AG20443 (cell line): ENCODE measurements at regions not wholly inside any gene's neighbourhood (a gene's known extent, or its start where the extent isn't known, plus 50 kb on each side); places are given as distances from the start of the nearest gene placed in this dataset.
A peak's percentile ranks its signal among the peaks of the same experiment; 100 is the strongest.
"Not testable (repeated sequence)": the region's sequence is repeated elsewhere in the genome, so short reads cannot be mapped to it uniquely, and the experiment has no call there.

Experiments
- DNase-seq: peaks from one replicate; pipeline ENCODE4 v3.0.0; 2012; ENCODE audit warnings: low spot score, mixed read lengths

DNA sequence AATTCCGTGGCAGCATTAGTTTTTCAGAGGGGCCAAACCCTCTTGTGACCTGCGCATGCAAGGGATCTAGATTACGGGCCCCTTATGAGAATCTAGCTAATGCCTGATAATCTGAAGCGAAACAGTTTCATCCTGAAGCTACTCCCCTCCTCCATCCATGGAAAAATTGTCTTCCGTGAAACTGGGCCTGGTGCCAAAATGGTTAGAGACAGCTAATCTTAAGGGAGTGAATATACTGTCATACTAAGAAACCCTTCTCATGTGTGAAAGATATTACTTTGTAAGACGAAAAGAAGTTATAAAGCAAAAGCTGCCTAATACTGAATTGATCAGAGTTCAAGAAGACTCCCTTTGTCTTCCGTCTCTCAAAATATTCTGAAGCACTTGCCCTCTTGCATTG, 166.3 kb downstream of the DUSP10 start:
- no peak for DNase-seq

DNA sequence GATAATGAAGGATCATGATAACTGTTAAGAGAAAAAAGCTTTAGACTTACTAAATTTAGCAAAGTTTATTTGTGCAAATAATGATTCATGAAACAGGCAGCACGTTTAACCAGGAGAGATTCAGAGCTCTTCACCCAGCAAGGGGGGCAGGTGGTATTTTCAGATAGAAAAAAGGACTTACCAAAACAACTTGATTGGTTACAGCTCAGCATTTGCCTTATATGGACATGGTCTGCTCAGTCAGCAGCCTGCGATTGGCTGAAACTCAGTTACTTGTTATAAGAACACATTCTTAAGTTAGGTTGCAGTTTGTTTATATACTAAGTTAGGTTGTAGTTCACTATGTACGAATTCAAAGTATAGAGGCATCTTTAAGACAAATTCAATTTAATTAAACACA, 165.6 kb downstream of the DUSP10 start:
- no peak for DNase-seq

DNA sequence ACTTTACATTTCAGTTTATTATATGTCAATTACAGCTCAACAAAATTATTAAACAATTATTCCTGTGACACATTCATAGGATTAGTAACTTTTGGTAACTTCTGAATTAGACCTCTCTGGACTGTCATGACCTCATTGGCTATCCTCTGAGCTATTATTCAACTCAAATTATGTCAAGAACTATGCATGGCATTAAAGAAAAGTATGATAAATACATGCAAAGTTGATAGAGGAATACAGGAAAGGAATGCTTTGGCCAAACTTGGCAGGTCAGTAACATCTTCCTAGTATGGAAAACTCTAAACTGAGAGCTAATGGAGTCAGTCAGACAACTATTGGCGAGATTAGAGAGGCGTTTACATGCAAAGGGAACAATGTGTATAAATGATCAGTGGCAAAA, 158.4 kb downstream of the DUSP10 start:
- DNase-seq, result no peak

DNA sequence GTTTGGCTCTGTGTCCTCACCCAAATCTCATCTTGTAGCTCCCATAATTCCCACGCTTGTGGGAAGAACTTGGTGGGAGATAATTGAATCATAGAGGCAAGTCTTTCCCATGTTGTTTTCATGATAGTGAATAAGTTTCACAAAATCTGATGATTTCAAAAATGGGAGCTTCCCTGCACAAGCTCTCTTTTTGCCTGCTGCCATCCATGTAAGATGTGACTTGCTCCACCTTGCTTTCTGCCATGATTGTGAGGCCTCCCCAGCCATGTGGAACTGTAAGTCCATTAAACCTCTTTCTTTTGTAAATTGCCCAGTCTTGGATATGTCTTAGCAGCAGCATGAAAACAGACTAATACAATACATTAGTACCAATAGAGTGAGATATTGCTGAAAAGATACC, 154.9 kb downstream of the DUSP10 start:
- DNase-seq, result not testable (repeated sequence)

DNA sequence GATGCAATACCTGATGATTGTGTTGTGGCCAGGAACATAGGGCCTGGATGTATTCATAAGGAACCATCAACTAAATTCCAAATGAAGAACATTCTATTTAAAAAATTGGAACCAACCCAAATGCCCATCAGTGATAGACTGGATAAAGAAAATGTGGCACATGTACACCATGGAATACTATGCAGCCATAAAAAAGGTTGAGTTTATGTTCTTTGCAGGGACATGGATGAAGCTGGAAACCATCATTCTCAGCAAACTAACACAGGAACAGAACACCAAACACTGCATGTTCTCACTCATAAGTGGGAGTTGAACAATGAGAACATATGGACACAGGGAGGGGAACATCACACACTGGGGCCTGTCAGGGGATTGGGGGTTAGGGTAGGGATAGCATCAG, 150.6 kb downstream of the DUSP10 start:
- not testable (repeated sequence) for DNase-seq

DNA sequence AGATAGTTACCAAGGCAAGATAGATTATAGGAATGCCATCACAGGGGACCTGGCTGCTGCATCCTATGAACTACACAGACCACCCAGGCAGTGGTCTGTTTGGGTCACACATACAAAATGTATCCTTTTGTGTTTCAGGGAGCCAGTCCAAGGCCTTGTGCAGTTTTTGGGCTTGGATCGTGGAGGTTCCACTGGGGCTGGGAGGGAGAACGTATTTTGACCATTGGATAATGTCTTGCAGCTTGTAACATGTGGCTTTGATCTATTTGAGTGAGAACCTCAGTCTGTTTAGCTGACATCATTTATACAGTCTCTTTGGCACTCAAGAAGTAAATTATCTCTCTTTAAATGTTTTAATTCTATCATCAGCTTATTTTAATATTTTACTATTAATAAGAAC, 147.3 kb downstream of the DUSP10 start:
- DNase-seq, result no peak

DNA sequence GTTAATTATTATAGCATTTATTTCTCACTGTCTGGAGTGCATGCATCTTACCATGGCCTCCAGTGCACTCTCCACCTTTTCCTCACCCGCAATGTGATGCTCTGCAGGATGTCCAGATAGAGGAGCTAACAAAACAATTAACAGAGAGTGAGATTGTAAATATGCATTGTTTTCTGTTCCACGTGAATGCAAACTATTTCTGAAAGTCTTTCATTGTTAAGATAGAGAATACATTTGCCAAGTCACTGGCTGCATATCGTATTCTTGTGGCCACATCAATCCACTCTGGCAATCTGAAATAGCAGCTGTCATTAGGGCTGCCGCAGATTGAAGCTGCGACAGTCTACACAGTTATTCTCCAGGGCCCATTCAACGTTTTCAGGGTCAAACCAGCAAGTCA, 143.8 kb downstream of the DUSP10 start:
- DNase-seq, result no peak

DNA sequence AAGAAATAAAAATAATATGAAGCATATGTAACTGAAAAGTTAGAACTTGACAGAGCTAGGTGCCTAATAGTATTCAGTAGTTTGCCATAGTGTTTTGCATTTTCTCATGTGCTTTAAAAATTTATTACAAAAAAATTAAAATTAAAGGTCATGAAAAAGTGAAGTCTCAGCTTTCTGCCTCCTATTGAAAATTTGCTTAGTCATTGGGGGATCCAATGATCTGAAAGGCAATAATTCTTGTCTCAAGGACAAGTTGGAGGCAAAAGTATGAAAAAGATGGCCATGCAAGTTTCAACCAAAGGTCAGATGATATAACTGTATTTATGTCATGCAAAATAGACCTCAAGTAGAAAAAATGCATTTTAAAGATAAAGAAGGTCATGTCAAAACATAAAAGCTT, 140.7 kb downstream of the DUSP10 start:
- no peak for DNase-seq

DNA sequence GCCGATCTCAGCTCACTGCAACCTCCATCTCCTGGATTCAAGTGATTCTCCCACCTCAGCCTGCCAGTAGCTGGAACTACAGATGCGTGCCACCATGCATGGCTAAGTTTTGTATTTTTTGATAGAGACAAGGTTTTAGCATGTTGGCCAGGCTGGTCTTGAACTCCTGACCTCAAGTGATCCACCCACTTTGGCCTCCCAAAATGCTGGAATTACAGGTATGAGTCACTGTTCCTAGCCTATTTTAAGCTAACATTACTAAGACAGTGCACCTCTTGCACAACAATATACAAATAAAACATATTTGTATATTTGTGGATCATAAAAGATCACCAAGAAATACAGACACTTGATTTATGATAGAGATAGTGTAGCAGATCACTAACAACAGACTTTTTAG, 139.1 kb downstream of the DUSP10 start:
- no peak for DNase-seq

DNA sequence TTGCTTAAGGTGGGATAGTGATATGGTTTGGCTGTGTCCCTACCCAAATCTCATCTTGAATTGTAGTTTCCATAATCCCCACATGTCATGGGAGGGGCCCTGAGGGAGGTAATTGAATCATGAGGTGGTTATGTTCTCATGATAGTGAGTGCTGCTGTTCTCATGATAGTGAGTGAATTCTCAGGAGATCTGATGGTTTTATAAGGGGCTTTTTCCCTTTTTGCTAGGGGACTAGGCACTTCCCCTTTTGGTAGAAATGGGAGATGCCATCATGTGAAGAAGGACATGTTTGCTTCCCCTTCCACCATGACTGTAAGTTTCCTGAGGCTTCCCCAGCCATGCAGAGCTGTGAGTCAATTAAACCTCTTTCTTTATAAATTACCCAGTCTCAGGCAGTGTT, 137.5 kb downstream of the DUSP10 start:
- not testable (repeated sequence) for DNase-seq

DNA sequence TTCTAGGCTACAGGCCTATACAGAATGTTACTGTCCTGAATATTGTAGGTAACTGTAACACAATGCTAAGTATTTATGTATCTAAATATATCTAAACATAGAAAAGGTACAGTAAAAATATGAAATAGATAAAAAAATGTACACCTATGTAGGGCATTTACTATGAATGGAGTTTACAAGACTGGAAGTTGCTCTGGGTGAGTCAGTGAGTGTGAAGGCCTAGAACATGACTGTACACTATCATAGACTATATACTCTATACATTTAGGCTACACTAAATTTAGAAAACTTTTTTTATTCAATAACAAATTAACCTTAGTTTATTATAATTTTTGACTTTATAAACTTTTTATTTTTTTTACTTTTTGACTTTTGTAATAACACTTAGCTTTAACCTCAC, 136.9 kb downstream of the DUSP10 start:
- no peak for DNase-seq

DNA sequence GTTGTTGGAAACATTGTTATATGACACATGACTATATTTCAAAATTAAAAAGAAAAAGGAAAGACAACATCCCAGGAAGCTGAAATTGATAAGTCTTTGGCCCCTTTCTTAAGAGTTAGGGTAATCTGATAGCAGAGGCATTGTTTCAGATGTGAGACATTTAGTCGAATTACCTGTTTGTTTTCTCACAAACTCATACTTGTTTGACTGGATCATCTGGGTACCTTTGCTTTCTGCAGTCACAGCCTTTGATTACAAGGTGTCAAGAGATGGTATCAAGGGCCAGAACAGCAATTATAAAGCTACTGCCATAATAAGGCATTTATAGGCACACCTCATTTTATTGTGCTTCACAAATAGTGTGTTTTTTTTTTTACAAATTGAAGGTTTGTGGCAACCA, 136.3 kb downstream of the DUSP10 start:
- DNase-seq, result no peak

DNA sequence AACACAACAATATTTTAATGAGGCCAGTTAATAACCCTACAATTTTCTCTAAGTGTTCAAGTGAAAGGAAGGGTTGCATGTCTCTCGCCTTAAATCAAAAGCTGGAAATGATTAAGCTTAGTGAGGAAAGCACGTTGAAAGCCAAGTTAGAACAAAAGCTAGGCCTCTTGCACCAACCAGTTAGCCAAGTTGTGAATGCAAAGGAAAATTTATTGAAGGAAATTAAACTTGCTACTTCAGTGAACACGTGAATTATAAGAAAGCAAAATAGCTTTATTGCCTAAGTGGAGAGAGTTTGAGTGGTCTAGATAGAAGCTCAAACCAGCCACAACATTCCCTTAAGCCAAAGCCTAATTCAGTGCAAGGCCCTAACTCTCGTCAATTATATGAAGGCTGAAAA, 135.6 kb downstream of the DUSP10 start:
- DNase-seq, result no peak

DNA sequence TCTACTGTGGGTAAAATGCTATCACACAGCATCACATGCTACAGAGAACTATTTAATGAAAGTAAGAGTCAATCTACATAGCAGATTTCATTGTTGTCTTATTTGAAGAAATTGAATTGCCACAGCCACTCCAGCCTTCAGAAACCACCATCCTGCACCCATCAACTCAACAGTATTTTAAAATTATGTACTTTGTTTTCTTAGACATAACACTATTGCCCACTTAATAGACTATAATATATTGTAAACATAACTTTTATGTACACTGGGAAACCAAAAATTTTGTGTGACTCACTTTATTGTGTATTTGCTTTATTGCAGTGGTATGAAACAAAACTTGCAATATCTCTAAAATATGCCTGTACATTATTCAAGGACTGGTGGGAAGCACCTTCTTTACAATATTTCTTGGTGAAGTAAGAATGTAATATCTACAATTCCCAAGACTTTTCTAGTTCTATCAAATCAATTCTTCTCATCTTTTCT, 133.0 kb downstream of the DUSP10 start:
- no peak for DNase-seq

DNA sequence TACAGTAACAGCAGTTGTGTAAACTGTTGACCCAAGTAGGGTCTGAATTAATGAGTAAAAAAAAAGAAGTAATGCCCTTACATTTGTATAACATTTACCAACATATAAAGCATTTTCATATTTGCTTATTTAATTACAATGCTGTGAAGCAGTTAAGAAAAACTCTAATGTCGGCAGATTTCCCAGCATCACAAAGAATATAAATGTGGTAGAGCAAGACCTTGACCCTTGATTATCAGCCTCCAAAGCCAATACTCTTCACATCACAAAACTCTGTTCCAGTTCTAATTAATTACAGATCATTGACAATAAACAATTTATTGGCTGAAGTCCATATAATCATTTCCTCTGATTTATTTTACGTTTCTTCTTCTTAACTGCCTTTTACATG, 130.2 kb downstream of the DUSP10 start:
- DNase-seq, result no peak

DNA sequence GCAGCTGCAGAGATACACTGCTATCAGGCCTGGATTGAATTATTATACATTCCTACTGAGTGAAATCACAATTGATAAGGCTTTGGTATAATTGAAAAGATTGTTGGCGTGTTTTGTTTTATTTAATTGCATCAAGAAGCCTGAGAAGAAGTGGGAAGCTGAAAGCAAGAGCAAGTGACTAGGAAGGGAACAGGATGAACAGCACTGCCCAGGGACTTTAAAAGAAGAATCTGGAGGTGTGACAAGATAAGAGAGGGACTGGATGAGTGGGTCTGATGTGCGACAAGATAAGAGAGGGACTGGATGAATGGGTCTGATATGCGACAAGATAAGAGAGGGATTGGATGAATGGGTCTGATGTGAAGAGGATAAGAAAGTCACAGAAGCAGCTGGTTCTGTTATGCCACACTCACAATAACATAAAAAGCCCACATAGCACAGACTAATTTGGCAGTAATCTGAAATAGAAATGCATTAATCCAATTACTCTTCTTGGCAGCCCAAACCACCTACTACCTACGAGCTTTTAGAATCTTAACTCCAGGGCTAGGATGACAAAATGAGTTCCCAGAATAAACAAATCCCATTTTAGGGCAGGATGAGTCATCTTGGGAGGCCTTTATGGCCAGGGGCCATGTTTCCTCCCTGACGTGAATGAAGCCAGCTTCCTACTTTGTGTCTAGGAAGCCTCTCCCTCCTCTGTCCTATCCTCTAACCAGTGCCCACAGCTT, 129.7 kb downstream of the DUSP10 start:
- DNase-seq, result peak; percentile 90

DNA sequence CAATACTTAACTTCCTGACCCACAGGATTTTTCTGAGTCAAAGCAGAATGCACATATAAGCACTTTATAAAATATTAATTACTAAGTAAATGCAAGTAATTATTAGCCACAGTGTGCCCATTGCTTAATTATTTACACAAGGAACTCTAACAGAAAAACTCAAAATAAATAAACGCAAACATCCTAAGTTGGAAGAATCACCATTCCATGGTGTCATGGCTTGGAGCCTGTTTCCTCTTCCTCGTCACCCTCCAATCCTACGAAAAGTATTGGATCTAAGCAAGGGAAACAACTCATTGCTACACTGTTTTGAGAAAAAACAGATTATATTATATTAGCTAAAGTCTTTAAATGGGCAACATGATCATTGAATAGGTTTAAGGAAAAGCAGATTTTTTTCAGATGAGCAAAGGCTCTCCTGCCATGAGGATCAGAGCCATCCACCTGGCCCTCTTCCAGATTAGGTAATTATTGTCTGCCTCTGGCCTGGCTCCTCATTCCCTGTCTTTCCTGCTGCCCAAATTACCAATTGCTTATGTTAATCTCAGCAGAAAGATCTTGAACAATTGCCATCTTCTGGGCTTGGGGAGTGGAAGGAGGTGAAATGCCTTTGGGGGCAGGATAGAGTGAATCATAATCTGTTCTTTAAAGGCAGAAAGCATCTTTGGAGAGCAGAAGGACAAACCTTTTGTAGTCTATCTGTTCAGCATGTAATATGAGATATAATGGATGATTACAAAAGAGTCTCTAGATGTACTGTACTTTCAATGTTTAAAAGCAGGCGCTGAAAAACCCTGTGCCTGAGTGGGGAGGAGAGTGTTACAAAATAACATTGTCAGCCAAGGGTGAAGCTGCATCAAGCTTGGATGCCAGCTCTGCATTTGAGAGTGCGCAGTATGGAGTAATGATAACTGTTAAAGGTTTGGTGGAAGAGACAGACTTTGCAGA, 121.2 kb downstream of the DUSP10 start:
- peak; percentile 25 for DNase-seq

DNA sequence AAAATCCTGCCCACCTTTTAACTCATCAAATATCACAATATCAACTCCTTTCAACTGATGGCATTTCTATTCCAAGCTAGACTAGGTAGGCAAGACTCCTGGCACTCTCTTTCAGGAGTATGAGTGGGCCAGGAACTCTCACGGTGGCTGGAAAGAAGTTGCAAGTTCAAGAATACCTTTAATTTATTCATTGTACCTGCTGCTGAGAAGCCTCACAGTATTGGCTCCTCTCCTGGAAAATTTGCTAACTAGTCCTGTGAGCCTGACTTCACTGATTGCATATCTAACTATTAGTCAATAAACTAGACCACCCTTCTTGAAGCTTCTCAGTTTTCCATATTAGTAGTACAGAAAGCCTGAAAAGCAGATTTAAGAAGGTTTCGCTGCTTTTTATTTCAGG, 120.2 kb downstream of the DUSP10 start:
- no peak for DNase-seq

DNA sequence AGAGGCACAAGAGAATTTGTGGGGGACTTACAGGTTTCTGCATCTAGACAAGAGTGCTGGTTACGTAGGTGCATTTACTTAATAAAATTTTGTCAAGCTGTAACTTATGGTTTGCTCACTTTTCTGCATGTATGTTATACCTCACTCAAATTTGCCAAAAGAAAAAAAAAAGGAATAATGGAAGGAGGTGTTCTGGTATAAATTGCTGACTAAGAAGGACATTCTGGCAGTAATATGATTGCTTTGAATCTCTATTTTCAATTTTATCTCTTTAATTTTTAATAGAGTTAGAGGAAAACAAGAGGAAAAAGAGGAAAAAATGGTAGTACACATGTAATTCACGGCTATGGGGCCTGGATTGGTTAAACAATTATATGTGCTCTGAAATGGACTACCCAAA, 119.5 kb downstream of the DUSP10 start:
- no peak for DNase-seq

DNA sequence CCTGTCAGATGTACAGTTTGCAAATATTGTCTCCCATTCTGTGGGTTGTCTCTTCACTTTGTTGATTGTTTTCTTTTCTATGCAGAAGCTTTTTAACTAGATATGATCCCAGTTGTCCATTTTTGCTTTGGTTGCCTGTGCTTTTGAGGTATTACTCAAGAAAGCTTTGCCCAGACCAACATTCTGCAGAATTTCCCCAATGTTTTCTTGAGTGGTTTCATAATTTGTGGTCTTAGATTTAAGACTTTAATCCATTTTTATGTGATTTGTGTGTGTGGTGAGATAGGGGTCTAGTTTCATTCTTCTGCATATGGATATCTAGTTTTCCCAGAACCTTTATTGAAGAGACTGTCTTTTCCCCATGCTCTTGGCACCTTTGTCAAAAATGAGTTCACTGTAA, 116.9 kb downstream of the DUSP10 start:
- DNase-seq, result no peak

DNA sequence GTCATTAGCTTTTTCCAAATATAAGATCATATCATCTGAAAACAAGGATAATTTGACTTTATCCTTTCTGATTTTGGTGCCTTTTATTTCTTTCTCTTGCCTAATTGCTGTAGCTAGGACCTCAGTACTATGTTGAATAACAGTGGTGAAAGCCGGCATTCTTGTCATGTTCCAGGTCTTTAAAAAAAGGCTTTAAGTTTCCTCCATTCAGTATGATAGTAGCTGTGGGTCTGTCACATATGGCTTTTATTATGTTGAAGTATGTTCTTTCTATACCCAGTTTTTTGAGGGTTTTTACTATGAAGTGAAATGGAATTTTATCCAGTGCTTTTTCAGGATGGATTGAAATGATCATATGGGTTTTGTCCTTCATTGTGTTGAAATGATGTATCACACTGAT, 115.8 kb downstream of the DUSP10 start:
- no peak for DNase-seq

DNA sequence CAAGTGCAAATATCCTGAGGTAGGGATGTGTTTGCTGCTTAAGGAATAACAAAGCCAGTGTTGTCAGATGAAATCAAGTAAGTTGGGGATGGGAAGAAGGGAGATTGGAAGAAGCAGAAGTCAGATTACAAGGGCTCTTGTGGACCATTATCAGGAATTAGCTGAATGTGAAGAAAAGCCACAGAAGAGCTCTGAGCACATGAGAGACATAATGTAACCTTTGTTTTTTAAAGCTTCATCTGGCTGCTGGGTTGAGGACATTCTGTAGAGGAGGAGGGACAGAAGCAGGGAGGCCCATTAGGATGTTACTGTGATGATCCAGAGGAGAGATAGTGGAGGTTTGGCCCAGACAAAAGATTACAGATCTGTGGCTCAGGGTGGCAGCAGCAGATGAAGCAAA, 111.7 kb downstream of the DUSP10 start:
- DNase-seq, result no peak

DNA sequence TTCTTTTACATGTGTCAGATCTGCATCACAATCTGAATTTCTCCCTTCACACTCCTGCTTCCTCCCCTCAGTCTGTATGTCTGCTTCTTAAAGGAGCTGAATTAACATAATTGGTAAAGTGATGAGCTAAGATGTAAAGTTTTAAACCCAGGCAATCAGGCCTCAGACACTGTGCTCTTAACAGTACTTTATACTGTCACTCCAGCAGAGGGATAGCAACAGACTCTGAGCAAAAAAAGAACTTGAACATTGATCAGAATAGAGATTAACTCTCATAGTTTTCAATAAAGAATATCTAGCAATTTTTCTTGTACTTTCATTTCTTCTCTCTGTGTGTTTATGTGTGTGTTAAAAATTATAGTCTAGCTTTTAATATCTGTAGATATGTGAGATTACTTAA, 110.3 kb downstream of the DUSP10 start:
- no peak for DNase-seq
